ENCODE measurements at regions not wholly inside any gene's neighbourhood (a gene's known extent, or its start where the extent isn't known, plus 50 kb on each side); places are given as distances from the start of the nearest gene placed in this dataset.

DNA sequence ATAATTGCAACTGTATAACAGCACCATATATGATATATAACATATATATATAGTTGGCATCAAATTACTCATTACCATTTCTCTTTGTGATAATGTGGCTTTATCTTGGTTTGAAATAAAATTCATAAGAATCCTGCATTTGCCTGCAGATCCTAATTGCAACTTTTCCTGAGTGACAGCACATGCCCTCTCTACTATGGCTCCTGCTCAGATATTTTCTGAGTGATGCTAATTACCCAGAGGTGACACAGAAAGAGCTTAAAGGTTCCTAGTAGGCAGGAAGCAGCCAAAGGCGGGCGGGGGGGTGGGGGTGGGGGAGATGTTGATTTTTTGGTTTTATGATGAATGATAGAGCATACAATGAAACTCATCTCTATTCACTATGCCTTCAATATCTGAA lies 370.6 kb downstream of the MFSD1 start:
- TF ChIP-seq POLR2AphosphoS5 (IDR thresholded peaks at IDR 0.05) (no peak), EP300 (IDR thresholded peaks at IDR 0.05) (no peak), POLR2A (IDR thresholded peaks at IDR 0.05) (no peak)
- TF ChIP-seq, protein P1, sequence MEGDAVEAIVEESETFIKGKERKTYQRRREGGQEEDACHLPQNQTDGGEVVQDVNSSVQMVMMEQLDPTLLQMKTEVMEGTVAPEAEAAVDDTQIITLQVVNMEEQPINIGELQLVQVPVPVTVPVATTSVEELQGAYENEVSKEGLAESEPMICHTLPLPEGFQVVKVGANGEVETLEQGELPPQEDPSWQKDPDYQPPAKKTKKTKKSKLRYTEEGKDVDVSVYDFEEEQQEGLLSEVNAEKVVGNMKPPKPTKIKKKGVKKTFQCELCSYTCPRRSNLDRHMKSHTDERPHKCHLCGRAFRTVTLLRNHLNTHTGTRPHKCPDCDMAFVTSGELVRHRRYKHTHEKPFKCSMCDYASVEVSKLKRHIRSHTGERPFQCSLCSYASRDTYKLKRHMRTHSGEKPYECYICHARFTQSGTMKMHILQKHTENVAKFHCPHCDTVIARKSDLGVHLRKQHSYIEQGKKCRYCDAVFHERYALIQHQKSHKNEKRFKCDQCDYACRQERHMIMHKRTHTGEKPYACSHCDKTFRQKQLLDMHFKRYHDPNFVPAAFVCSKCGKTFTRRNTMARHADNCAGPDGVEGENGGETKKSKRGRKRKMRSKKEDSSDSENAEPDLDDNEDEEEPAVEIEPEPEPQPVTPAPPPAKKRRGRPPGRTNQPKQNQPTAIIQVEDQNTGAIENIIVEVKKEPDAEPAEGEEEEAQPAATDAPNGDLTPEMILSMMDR (IDR thresholded peaks at IDR 0.05): no peak
